MM.1S (cell line): ENCODE measurements at regions not wholly inside any gene's neighbourhood (a gene's known extent, or its start where the extent isn't known, plus 50 kb on each side); places are given as distances from the start of the nearest gene placed in this dataset.

ENCODE experiments used
- DNase-seq: peaks from one replicate; pipeline ENCODE4 v3.0.0-alpha.2; 2015
- H2AFZ ChIP-seq: fragments of 300-600 bp; sonication (generic); 2 replicates; pipeline ENCODE4 v1.6.0; 2016; ENCODE audit warnings: antibody characterized with exemption, low read length
- H3F3A ChIP-seq: fragments of 300-600 bp; sonication (generic); 2 replicates; pipeline ENCODE4 v1.6.1; 2016; ENCODE audit warnings: mild to moderate bottlenecking, antibody characterized with exemption, low read length, moderate library complexity, mixed read lengths; ENCODE audit not compliant: insufficient read depth
- H3K27ac ChIP-seq: fragments of 300-600 bp; sonication (generic); 2 replicates; pipeline ENCODE4 v1.5.1; 2016; ENCODE audit warnings: mild to moderate bottlenecking, low read length
- H3K27me3 ChIP-seq: fragments of 300-600 bp; sonication (generic); replicated peaks from 2 replicates; pipeline ENCODE4 v1.6.0; 2016; ENCODE audit warnings: low read length; ENCODE audit not compliant: insufficient read depth
- H3K36me3 ChIP-seq: fragments of 300-600 bp; sonication (generic); replicated peaks from 2 replicates; pipeline ENCODE4 v1.6.1; 2016; ENCODE audit warnings: mild to moderate bottlenecking, low read length, mixed read lengths; ENCODE audit not compliant: insufficient read depth
- H3K4me1 ChIP-seq: fragments of 300-600 bp; sonication (generic); 2 replicates; pipeline ENCODE4 v1.6.1; 2016; ENCODE audit warnings: low read length, mixed read lengths
- H3K4me2 ChIP-seq: fragments of 300-600 bp; sonication (generic); 2 replicates; pipeline ENCODE4 v1.6.0; 2016; ENCODE audit warnings: low read depth, low read length
- H3K4me3 ChIP-seq: fragments of 300-600 bp; sonication (generic); 2 replicates; pipeline ENCODE4 v1.5.1; 2016; ENCODE audit warnings: low read length, mixed read lengths
- H3K79me2 ChIP-seq: fragments of 300-600 bp; sonication (generic); 2 replicates; pipeline ENCODE4 v1.6.1; 2016; ENCODE audit warnings: mixed run types, low read length, mixed read lengths
- H3K9ac ChIP-seq: fragments of 300-600 bp; sonication (generic); 2 replicates; pipeline ENCODE4 v1.6.1; 2016; ENCODE audit warnings: low read length, mixed read lengths
- H3K9me2 ChIP-seq: fragments of 300-600 bp; sonication (generic); replicated peaks from 2 replicates; pipeline ENCODE4 v1.6.1; 2016; ENCODE audit warnings: mild to moderate bottlenecking, low read length, mixed read lengths; ENCODE audit not compliant: insufficient read depth
- H3K9me3 ChIP-seq: fragments of 300-600 bp; sonication (generic); replicated peaks from 2 replicates; pipeline ENCODE4 v1.6.1; 2016; ENCODE audit warnings: mild to moderate bottlenecking, low read length, mixed read lengths; ENCODE audit not compliant: insufficient read depth
- H4K20me1 ChIP-seq: fragments of 300-600 bp; sonication (generic); 2 replicates; pipeline ENCODE4 v1.6.1; 2016; ENCODE audit warnings: mild to moderate bottlenecking, low read length, moderate library complexity, mixed read lengths; ENCODE audit not compliant: insufficient read depth
- CTCF ChIP-seq: fragments of 300-600 bp; sonication (generic); IDR thresholded peaks from 2 replicates; pipeline ENCODE4 v1.5.1; 2016; ENCODE audit warnings: antibody characterized with exemption, low read length, mixed read lengths
- EZH2 ChIP-seq: fragments of 300-600 bp; sonication (generic); optimal IDR thresholded peaks from 2 replicates; pipeline ENCODE3; 2017; ENCODE audit warnings: low read depth, mild to moderate bottlenecking, antibody characterized with exemption, low read length, mixed read lengths
- EZH2phosphoT487 ChIP-seq: fragments of 300-600 bp; sonication (generic); IDR thresholded peaks from 2 replicates; pipeline ENCODE4 v1.6.1; 2018; ENCODE audit warnings: antibody characterized with exemption, low read length

DNA sequence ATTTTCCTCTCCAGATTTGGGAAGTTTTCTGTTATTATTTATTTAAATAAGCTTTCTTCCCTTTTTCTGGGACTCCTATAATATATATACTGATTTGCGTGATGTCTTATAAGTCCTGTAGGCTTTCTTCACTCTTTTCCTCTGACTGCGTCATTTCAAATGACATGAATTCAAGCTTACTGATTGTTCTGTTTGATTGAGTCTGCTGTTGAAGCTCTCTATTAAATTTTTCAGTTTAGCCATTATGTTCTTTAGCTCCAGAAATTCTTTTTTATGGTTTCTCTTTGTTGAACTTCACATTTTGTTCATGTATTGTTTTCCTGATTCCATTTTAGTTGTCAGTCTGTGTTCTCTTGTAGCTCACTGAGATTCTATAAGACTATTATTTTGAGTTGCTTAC lies 135.8 kb upstream of the PRR23C start:
- H3K27me3 ChIP-seq = no peaks in the 10 kb centered on the region
- H3K9me3 ChIP-seq = no peaks in the 10 kb centered on the region
- H4K20me1 ChIP-seq = no peaks in the 10 kb centered on the region
- H3K79me2 ChIP-seq = no peaks in the 10 kb centered on the region
- H3F3A ChIP-seq = no peaks in the 10 kb centered on the region
- TF ChIP-seq EZH2phosphoT487 (no peak), CTCF (no peak), EZH2 (no peak)
- no peak overlapping the region for H3K9ac ChIP-seq
- no peak overlapping the region for H3K4me3 ChIP-seq
- no peaks in the 10 kb centered on the region for H3K36me3 ChIP-seq
- H3K27ac ChIP-seq = no peak overlapping the region
- no peaks in the 10 kb centered on the region for H3K4me1 ChIP-seq
- no peaks in the 10 kb centered on the region for H3K9me2 ChIP-seq
- no peak overlapping the region for H2AFZ ChIP-seq
- no peak for DNase-seq
- H3K4me2 ChIP-seq = no peak overlapping the region

- Histone ChIP-seq H3K27me3 (no peaks in the 10 kb centered on the region), H3K79me2 (no peaks in the 10 kb centered on the region), H3K36me3 (no peaks in the 10 kb centered on the region), H3F3A (no peaks in the 10 kb centered on the region), H2AFZ (no peak overlapping the region), H3K9me3 (no peaks in the 10 kb centered on the region), H3K9ac (no peak overlapping the region), H3K27ac (no peak overlapping the region), H3K4me3 (no peak overlapping the region), H3K4me2 (no peak overlapping the region), H4K20me1 (no peaks in the 10 kb centered on the region), H3K4me1 (no peaks in the 10 kb centered on the region), H3K9me2 (no peaks in the 10 kb centered on the region)
- DNase-seq = no peak
- TF ChIP-seq EZH2 (no peak), CTCF (no peak), EZH2phosphoT487 (no peak)
Measured at GRCh38 chr3:139182143-139182542, 137.5 kb upstream of the PRR23C start.

DNA sequence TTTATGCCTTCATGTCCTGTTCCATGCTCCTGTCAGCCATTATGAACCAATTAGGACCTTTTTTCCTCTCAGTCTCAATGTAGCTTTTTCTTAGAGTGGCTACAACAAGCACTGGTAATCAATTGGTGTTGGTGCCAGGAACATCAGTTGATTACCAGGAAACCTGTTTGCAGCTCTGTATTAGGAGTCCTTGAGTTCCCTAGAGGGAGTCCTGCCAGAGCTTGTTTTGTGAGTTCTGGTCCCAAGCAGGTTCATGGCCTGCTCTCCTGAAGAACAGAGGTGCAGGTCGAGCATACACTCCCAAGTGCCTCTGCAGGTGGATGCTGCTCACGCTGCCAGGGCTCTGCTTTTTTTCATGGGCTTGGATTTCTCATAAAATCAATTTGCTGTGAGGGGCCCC lies 137.9 kb upstream of the PRR23C start:
- no peak overlapping the region for H3K4me2 ChIP-seq
- no peaks in the 10 kb centered on the region for H3K9me2 ChIP-seq
- no peak overlapping the region for H3K4me3 ChIP-seq
- TF ChIP-seq EZH2phosphoT487 (no peak), EZH2 (no peak), CTCF (no peak)
- no peaks in the 10 kb centered on the region for H3K9me3 ChIP-seq
- H3K4me1 ChIP-seq = no peaks in the 10 kb centered on the region
- H4K20me1 ChIP-seq = no peaks in the 10 kb centered on the region
- no peaks in the 10 kb centered on the region for H3K79me2 ChIP-seq
- no peak overlapping the region for H3K9ac ChIP-seq
- H3K36me3 ChIP-seq = no peaks in the 10 kb centered on the region
- no peak for DNase-seq
- no peaks in the 10 kb centered on the region for H3K27me3 ChIP-seq
- H3K27ac ChIP-seq = no peak overlapping the region
- H3F3A ChIP-seq = no peaks in the 10 kb centered on the region
- H2AFZ ChIP-seq = no peak overlapping the region
